ENCODE measurements at regions not wholly inside any gene's neighbourhood (a gene's known extent, or its start where the extent isn't known, plus 50 kb on each side); places are given as distances from the start of the nearest gene placed in this dataset.
A peak's percentile ranks its signal among the peaks of the same experiment; 100 is the strongest.

DNA sequence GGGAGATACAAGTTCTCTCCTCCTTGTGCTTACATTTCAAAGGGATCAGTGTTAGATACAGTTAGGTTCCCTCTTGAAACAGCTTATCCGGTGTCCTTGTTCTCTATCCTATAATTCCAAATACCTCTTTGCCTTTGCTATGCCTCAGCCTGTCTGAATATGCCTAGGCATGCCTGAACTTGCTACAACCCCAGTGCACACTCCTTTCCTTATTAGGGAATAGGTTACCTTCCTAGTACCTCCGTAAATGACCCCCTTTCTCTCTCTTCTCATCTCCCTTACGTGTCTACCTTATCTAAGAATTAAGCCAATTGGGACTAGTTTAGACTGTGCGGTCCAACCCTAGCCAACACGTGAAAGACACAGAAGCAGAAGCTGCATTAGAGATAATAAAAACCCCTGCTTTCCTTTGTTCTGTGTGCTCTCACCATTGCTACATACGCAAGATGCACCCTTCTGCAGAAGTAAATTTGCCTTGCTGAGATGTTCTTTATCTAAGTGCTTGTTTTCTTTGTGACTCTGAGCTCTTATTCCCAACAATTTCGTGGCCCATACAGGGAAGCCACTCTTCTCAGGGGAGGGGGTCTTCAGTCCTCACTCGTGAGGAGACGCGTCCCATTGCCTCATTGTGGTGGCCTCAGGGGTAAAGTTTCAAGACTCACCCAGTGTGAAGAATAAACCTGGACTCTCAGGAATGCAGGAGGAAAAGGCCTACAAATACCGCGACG lies 802.1 kb downstream of the PLA2G4A start:
- in situ Hi-C loops (cut with HindIII; ENCODE audit: low pct_unique_long_range_greater_than_20kb, low sequenced_read_pairs), result no loop called here
- no peak for DNase-seq (ENCODE audit: low read depth)

DNA sequence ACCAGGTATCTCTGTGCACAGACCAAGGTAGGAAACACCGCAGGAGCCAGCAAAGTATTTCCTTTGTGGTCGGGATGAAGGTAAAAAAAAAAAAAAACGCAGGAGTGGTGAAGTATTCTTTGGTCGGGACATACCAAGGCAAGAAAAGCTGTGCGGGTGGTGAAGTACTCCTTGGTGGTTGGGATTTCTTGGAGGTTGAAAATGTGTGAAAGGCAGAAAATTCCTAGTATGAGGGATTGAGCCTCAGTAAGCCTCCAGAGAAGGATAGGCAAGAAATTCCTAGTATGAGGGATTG lies 802.6 kb downstream of the PLA2G4A start:
- DNase-seq (ENCODE audit: low read depth), result no peak
- in situ Hi-C loops (cut with HindIII; ENCODE audit: low pct_unique_long_range_greater_than_20kb, low sequenced_read_pairs), result no loop called here

DNA sequence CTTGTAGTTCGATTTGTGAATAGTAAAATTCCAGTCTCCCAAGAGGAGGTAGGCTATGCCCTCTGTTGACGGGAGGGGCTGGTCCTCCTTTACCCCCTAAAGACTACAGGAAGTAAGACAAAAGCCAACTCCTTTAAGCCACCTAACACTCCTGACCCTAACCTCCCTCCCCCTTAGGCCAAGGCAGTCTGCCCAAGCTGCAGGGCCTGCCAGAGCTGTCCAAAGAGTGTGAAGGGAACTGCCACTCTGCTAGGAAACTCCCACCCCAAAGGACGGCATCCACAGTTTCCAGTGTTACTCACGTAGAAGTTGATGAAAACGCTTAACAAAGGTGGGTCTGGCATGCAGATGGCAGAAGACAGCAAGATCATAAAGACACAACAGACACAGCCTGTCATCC lies 803.2 kb downstream of the PLA2G4A start:
- in situ Hi-C loops (cut with HindIII; ENCODE audit: low pct_unique_long_range_greater_than_20kb, low sequenced_read_pairs), result no loop called here
- DNase-seq (ENCODE audit: low read depth), result no peak

DNA sequence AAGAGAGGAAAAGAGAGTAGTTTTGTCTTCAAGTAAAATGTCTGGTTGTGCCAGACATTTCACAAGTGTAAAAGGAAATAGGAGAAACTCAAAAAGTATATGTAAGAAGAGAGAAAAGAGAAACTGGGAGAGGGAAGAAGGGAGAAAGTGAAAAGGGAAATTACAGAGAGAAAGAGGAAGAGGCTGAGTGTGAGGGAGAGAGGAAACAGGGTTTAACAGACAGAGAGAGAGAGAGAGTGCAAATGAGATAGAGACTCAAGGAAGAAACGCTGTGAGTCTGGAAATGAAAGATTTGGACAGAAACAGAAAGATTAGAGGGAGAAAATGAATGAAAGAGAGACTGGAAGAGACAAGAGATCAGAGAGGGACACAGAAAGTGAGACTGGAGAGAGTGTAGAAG lies 806.2 kb downstream of the PLA2G4A start:
- no peak for DNase-seq (ENCODE audit: low read depth)
- in situ Hi-C loops (cut with HindIII; ENCODE audit: low pct_unique_long_range_greater_than_20kb, low sequenced_read_pairs), result no loop called here

DNA sequence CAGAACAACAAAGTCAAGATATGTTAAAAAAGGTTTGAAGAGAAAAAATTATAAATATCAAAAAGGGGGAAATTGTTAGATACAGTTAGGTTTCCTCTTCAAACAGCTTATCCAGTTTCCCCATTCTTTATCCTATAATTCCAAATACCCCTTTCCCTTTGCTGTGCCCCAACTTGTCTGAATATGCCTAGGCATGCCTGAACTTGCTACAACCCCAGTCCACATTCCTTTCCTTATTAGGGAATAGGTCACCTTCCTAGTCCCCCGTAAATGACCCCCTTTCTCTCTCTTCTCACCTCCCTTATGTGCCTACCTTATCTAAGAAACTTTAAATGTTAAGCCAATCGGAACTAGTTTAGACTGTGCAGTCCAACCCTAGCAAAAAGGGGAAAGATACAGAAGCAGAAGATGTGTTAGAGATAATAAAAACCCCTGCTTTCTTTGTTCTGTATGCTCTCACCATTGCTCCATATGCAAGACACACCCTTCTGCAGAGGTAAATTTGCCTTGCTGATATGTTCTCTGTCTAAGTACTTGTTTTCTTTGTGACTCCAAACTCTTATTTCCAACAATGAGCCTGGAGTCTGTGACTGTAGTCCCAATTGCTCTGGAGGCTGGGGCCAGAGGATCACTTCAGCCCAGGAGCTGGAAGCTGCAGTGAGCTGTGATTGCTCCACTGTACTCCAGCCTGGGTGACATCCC lies 810.1 kb downstream of the PLA2G4A start:
- in situ Hi-C loops (cut with HindIII; ENCODE audit: low pct_unique_long_range_greater_than_20kb, low sequenced_read_pairs), result no loop called here
- no peak for DNase-seq (ENCODE audit: low read depth)

DNA sequence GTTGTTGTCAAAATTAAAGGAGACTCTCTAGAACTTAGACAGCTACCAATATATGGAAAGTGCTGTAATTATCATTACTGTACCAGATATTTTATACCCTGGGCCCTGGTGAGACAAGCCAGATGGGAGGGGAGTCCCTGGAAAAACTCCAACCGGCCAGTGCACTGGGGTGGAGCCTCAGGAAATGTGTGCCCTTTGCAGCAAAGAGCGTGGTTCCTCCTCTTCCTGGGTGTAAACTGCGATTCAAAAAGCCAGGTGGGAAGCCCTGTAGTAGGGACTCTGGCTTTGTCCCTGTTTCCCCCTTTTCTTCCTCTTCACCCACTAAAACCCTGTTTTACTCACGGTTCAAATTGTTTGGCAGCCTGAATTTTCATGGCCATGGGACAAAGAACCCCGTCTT lies 812.3 kb downstream of the PLA2G4A start:
- DNase-seq (ENCODE audit: low read depth), result no peak
- in situ Hi-C loops (cut with HindIII; ENCODE audit: low pct_unique_long_range_greater_than_20kb, low sequenced_read_pairs), result no loop called here

DNA sequence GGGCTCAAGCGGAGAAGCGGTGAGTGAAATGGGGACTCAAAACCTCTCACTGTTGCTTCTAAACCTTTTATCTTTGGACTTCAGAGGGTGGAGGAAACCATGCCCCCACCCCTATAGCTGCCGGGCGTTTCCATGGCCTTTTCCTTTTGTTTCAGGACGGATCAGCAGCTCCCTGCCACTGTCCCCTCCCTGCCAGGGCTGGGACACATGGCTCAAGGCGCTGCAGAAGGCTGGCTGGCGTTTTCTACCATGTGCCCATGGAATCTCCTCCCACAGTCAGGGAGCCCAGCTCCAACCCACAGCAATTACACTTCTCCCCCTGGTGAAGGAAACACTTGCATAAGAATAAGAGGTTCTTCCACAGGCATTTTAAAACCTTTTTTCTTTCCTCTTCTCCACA lies 812.7 kb downstream of the PLA2G4A start:
- in situ Hi-C loops (cut with HindIII; ENCODE audit: low pct_unique_long_range_greater_than_20kb, low sequenced_read_pairs), result no loop called here

DNA sequence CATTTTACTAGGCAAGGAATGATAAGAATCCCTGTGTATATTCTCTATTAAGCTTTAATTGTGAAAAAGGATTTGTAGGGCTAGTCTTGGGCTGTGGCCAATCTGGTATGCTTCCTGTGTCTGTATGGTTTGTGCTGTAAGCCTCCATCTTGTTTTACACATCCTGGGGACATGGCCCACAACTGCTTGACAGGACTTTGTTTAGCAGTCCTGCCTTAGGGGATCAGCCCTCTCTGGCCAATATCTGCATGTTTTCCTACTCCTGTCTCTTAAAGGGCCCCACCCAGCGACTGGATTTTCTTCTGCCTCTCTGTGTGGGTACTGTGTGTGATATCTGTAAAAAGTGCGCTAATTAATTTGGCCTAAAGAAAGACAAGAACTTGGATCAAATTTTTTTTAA lies 813.2 kb downstream of the PLA2G4A start:
- in situ Hi-C loops (cut with HindIII; ENCODE audit: low pct_unique_long_range_greater_than_20kb, low sequenced_read_pairs), result no loop called here
- DNase-seq (ENCODE audit: low read depth), result no peak

More for the DNA sequence above, 812.7 kb downstream of the PLA2G4A start:
- DNase-seq (ENCODE audit: low read depth), result no peak

DNA sequence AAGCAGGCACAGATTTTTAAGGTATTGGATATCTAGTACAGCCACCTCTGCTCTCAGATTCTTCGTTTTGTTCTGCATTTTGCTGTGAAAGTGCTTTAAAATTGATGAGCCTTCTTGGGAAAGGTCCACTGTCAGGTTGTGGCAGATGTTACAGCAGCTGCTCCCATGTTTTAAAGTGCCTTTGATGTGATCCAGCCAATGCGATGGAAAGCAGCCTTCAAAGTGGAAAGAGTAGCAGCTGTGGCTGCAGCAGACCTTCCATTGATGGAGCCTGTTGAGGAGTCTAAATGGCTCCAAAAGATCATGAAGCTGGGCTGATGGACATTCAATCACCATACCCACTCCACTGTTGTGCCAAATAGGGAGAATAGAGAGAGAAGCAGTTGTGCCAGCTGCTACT lies 816.9 kb downstream of the PLA2G4A start:
- in situ Hi-C loops (cut with HindIII; ENCODE audit: low pct_unique_long_range_greater_than_20kb, low sequenced_read_pairs), result no loop called here
- no peak for DNase-seq (ENCODE audit: low read depth)

DNA sequence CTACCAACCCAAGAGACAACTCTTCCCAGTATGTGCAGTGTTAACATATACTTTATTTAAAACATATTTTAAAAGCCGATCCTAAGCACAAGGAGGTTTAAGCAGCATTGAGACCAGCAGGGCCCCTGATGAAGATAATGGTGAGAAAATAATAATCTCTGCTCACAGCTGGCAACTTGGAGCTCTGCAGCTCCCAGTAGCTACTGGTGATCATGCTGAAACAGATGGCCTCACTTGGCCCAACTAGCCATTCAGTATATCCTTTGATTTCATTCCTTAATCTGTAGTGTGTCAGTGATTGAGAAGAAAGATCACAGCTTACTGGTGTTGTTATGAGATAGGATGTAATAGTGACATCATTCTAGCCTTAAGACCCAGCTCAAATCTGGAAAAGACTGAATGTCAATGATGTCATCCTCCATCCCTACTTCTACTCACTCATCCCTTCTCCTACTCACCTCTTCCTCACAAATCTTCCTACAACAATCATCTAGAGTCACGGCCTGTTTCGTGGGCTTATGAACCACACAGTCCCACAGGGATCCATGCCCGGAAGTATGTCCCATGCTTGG lies 817.9 kb downstream of the PLA2G4A start:
- in situ Hi-C loops (cut with HindIII; ENCODE audit: low pct_unique_long_range_greater_than_20kb, low sequenced_read_pairs), result no loop called here

DNA sequence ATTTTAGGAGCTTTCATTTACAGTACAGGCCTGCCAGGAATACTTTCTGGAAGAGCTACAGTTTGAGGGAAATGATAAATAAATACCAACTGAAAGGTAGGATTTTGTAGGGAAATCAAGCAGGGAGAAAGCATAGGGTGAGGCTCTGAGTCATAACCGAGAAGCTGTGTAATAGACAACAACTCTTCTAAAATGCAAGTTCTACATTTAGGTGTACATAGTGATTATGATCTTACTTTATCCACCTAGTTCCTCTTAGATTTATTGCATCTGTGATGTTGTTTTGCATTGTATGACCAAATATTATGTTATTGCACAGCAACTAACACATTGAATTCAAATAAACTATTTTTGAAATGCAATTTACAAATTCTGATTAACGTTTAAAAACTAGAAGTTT lies 819.3 kb downstream of the PLA2G4A start:
- in situ Hi-C loops (cut with HindIII; ENCODE audit: low pct_unique_long_range_greater_than_20kb, low sequenced_read_pairs), result no loop called here
- no peak for DNase-seq (ENCODE audit: low read depth)

More for the DNA sequence above, 817.9 kb downstream of the PLA2G4A start:
- DNase-seq (ENCODE audit: low read depth), result no peak

DNA sequence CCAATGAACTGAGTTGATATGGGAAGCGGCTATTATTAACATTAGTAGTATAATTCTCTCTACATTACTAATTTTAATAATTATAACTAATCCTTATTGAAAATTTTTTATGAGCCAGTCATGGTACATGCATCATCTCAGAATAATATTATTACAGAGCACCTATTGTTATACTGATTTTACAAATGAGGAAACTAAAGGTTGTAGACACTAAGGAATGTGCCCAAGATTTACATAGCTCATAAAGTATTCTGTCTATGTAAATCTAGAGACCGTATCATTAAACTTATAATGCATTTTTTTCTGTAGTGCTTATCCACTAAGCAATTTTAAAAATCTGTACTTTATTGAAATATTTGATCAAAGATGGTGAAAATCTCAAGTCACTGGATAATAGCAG lies 825.9 kb downstream of the PLA2G4A start:
- DNase-seq (ENCODE audit: low read depth), result no peak
- in situ Hi-C loops (cut with HindIII; ENCODE audit: low pct_unique_long_range_greater_than_20kb, low sequenced_read_pairs), result no loop called here

DNA sequence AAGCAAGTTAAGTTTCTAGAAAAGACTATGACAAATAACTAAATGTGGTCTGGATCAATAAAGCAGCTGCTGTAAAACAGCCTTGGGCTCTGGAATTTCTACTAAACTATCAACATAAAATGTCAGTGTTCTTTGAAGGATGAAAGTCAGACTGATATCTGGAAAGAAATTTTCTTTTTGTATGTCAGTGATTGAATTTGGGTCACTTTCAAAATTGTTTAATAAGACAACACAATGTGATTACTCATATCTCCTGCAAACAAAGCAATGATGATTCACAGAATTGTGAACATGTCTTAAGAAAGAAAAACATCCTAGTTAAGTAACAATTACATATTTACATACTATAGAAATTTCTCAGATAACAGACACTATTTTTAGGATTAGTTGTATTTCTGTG lies 826.4 kb downstream of the PLA2G4A start:
- in situ Hi-C loops (cut with HindIII; ENCODE audit: low pct_unique_long_range_greater_than_20kb, low sequenced_read_pairs), result no loop called here
- no peak for DNase-seq (ENCODE audit: low read depth)

DNA sequence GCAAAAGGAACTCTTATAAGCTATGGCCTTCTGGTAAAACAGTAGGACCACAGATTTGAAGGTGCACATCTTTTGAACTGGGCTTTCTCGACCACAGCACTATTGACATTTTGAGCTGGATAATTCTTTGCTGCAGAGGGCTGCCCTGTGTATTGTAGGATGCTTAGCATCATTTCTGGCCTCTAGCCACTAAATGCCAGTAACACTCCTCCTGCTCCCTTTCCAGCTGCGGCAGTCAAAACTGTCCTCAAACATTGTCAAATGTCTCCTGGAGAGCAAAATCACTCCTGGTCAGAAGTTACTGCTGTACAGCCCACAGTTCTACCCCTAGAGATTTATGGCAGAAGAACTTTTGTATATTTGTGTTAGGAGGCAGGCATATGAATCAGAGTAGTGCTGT lies 836.7 kb downstream of the PLA2G4A start:
- in situ Hi-C loops (cut with HindIII; ENCODE audit: low pct_unique_long_range_greater_than_20kb, low sequenced_read_pairs), result no loop called here
- DNase-seq (ENCODE audit: low read depth), result no peak

DNA sequence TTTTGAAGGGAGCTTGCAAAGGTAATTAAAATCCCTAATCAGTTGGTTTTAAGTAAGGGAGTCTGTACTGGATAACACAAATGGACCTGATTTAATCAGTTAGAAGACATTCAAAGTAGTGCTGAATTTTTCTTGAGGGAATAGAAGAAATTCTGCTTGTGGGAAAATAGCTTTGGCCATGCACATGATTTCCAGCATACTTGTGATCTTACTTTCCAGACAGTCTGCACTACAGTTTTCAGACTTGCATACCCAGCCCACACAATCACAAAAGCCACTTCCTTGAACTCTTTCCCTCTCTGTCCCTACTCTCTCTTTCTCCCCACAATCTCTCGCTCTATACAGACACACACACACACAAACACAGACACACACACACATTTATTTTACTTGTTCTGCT lies 852.1 kb downstream of the PLA2G4A start:
- DNase-seq (ENCODE audit: low read depth), result no peak
- in situ Hi-C loops (cut with HindIII; ENCODE audit: low pct_unique_long_range_greater_than_20kb, low sequenced_read_pairs), result no loop called here

DNA sequence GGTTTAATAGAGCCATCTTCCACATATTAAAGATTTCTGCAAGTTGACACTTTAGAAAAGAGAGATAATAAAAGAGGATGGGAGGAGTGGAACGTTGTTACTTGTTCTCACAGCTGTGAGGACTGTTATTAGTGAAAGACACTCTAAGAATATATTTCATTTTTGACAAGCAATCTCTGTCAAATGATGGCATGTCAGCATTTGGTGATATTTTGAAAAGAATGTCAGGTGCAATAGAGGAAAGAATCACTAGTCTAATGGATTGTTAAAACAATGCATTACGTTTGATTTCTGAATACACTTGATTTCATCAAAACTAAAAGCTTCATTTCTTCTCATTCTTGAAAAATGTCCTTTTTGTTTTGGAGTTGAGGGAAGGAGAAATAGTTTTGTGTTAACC lies 853.4 kb downstream of the PLA2G4A start:
- in situ Hi-C loops (cut with HindIII; ENCODE audit: low pct_unique_long_range_greater_than_20kb, low sequenced_read_pairs), result no loop called here
- no peak for DNase-seq (ENCODE audit: low read depth)

DNA sequence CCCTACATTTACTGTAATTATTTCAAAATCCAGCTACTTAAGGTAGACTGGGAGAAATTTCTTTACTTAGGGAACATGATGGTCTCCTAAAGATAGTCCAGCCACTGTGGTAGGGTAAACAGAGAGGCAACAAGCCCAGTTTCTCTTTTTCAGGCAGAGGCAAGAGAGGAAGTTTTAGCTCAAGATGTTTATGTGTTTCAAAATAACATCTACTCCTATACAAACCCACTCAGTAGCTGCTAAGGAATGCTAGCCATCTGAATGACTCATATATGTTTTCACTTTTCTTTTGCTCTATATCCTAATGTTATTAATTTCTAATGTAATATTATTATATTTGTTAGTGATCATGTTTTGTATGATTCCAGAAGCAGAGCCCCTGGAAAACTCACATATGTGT lies 856.6 kb downstream of the PLA2G4A start:
- in situ Hi-C loops (cut with HindIII; ENCODE audit: low pct_unique_long_range_greater_than_20kb, low sequenced_read_pairs), result no loop called here
- DNase-seq (ENCODE audit: low read depth), result no peak

DNA sequence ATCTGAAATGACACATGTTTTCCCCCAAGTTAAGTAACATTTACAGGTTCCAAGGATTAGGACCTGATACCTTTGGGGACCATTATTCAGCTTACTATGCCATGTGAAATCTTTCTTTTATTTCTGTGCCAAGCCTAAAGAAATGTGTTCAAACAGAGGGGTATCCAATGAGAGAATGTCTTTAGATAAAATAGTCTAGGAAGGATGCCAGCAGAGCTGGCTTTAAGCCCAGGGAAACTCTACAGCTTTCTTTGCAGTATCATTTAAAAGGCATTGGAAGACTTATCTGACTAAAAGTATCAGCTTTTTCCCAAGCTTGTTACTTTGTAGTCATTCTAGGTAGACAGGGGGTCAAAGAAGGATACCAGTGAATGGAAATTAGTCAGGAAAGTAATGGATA lies 860.4 kb downstream of the PLA2G4A start:
- in situ Hi-C loops (cut with HindIII; ENCODE audit: low pct_unique_long_range_greater_than_20kb, low sequenced_read_pairs), result no loop called here
- DNase-seq (ENCODE audit: low read depth), result no peak

DNA sequence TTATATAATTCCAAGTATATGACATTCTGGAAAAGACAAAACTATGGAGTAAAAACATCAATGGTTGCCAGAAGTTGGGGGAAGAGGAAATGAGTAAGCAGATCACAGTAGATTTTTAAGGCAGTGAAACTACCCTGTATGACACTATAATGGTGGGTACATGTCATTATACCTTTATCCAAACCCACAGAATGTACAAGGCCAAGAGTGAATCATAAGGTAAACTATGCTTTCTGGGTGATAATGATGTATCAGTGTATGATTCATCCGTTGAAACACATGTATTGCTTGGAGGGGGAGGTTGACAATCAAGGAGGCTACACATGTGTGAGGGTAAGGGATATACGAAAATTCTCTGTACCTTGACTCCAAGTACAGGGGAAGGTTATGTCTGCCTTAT lies 862.7 kb downstream of the PLA2G4A start:
- peak; percentile 70 for DNase-seq (ENCODE audit: low read depth)
- in situ Hi-C loops (cut with HindIII; ENCODE audit: low pct_unique_long_range_greater_than_20kb, low sequenced_read_pairs), result no loop called here

DNA sequence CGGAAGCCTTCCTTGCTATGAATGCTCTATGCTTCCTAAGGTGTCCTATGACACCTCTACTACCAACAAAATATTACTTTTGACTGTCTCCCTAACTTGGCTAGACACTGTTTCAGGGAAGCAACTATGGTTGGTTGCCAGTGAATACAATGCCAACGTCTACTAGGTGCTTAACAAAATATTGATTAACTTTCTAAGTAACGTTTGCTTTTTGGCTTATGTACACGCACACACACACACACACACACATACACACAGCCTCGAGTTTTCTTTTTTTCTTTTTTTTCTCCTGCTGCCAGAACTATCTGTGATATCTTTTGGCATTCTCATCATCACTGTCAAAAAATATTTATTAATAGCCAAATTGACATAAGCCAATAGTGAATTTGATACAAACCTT lies 864.0 kb downstream of the PLA2G4A start:
- in situ Hi-C loops (cut with HindIII; ENCODE audit: low pct_unique_long_range_greater_than_20kb, low sequenced_read_pairs), result no loop called here
- no peak for DNase-seq (ENCODE audit: low read depth)
